Heart left ventricle (tissue), 16 donors: ENCODE measurements at regions not wholly inside any gene's neighbourhood (a gene's known extent, or its start where the extent isn't known, plus 50 kb on each side); places are given as distances from the start of the nearest gene placed in this dataset.

ENCODE experiments used
- ATAC-seq, 4 donors: fragments of 200-7000 bp; cut with Tn5 transposase; one replicate each; pipeline ENCODE4 v1.9.1; 2020 to 2022; ENCODE audit warnings: moderate library complexity in 4 of 4, mild to moderate bottlenecking in 3 of 4, moderate number of reproducible peaks in 1 of 4
- DNase-seq, 5 donors: peaks; one replicate each; pipeline ENCODE4 v3.0.0-alpha.2; 2020
- H3K27ac ChIP-seq, 12 donors: fragments of 200-600 bp; sonication (generic) in 4 of 12; one replicate each; pipeline versions ENCODE4 v1.5.0 to v1.8.0; 2016 to 2022; ENCODE audit warnings: mild to moderate bottlenecking in 2 of 12
- H3K27me3 ChIP-seq, 9 donors: fragments of 200-600 bp; sonication (generic) in 2 of 9; one replicate each; pipeline versions ENCODE4 v1.5.1 to v1.8.0; 2016 to 2022; ENCODE audit warnings: mild to moderate bottlenecking in 3 of 9
- H3K36me3 ChIP-seq, 9 donors: fragments of 200-600 bp; sonication (generic) in 2 of 9; one replicate each; pipeline versions ENCODE4 v1.5.0 to v1.8.0; 2018 to 2022; ENCODE audit warnings: mild to moderate bottlenecking in 2 of 9
- H3K4me1 ChIP-seq, 12 donors: fragments of 200-600 bp; sonication (generic) in 4 of 12; one replicate each; pipeline versions ENCODE4 v1.5.0 to v1.8.0; 2016 to 2022; ENCODE audit warnings: mild to moderate bottlenecking in 3 of 12
- H3K4me3 ChIP-seq, 12 donors: fragments of 200-600 bp; sonication (generic) in 4 of 12; one replicate each; pipeline versions ENCODE4 v1.5.0 to v1.8.0; 2017 to 2022; ENCODE audit warnings: mild to moderate bottlenecking in 9 of 12, moderate library complexity in 4 of 12
- H3K9me3 ChIP-seq, 12 donors: fragments of 200-600 bp; sonication (generic) in 4 of 12; one replicate each; pipeline versions ENCODE4 v1.5.0 to v1.8.0; 2016 to 2022; ENCODE audit warnings: mild to moderate bottlenecking in 1 of 12
- CTCF ChIP-seq, 12 donors: fragments of 200-600 bp; sonication (generic) in 4 of 12; IDR thresholded peaks; one replicate each; pipeline versions ENCODE4 v1.5.0 to v1.8.0; 2018 to 2022; ENCODE audit warnings: antibody characterized with exemption in 12 of 12, mild to moderate bottlenecking in 5 of 12
- POLR2A ChIP-seq, 2 donors: fragments of 450-650 bp; IDR thresholded peaks; one replicate each; pipeline ENCODE4 v1.6.1; 2017; ENCODE audit warnings: antibody characterized with exemption in 2 of 2, mild to moderate bottlenecking in 2 of 2, moderate library complexity in 2 of 2
- WGBS, 4 donors: extraction: QIAGEN DNeasy Blood & Tissue Kit in 2 of 4; methylation state at CpG; one replicate each; pipeline versions ENCODE4 v1.1.5 to v1.1.7; 2013 to 2018; 5-methylcytosine and 5-hydroxymethylcytosine counted together
- intact Hi-C, 10 donors: fragments of 100-400 bp; cut with DNase I; formaldehyde crosslinking; loops; one replicate each; pipeline versions ENCODE4 v1.11.1 to v1.14.2; 2022
- donor health status: ischemic (EF 13 %, LVEDD 7.1; RV severe dilation, severe dysfunction).
- donor health status: healthy with polysubstance abuse.
- donor health status: DM: no; HTN: yes; CAD: no.
- donor health status: DM: no; HTN: no; CAD: no.
- donor health status: ischemic (EF 25% LVEDD 6.9; RV normal size, moderate dysfunction).
- donor health status: ischemic (EF 25% LVEDD 5.7; RV mildly dilated, moderate dysfunction).
- donor health status: healthy.
- donor health status: DM: yes; HTN: yes; CAD: no.
- donor health status: ischemic (EF 35%, LVEDD 5.7; RV mildly dilated, moderate dysfunction).
- donor health status: nonischemic (EF 11% LVEDD 7.7; RV severe dilation, severe dysfunction).
- donor health status: DM: yes; HTN: yes; CAD: no.
- donor health status: PGD.
- donor health status: ischemic (EF 29% LVEDD 5.4; RV normal size, mild dysfunction).
- donor health status: nonischemic (EF 23%, LVEDD 6.1; RV moderate dilation, normal function).

- ATAC-seq (no peak), DNase-seq (no peak)
- Histone ChIP-seq H3K27me3 (no peaks in the 10 kb centered on the region), H3K4me3 (no peak overlapping the region), H3K36me3 (no peaks in the 10 kb centered on the region), H3K4me1 (no peaks in the 10 kb centered on the region), H3K27ac (no peak overlapping the region), H3K9me3 (no peaks in the 10 kb centered on the region)
- TF ChIP-seq POLR2A (IDR thresholded peaks at IDR 0.05) (no peak), CTCF (IDR thresholded peaks at IDR 0.05) (no peak)
- WGBS, 4 donors = 87 to 91% (median 89%) methylated on average over 12 to 16 of the region's 16 CpGs
- intact Hi-C loops = no loop called here
Observed at GRCh38 chr11:50246699-50247098, 214.0 kb downstream of the OR4C45 start.

- no peak for TF ChIP-seq POLR2A (IDR thresholded peaks at IDR 0.05)
- no peak for TF ChIP-seq CTCF (IDR thresholded peaks at IDR 0.05)
- Histone ChIP-seq H3K4me1 (no peaks in the 10 kb centered on the region), H3K36me3 (no peaks in the 10 kb centered on the region), H3K27ac (no peak overlapping the region), H3K9me3 (no peaks in the 10 kb centered on the region), H3K27me3 (no peaks in the 10 kb centered on the region), H3K4me3 (no peak overlapping the region)
- WGBS, 4 donors = 89 to 100% (median 90%) methylated on average over 2 to 20 of the region's 20 CpGs
- ATAC-seq = no peak
- DNase-seq = no peak
- intact Hi-C loops = no loop called here
Observed at GRCh38 chr11:50247309-50247874, 214.7 kb downstream of the OR4C45 start.

GRCh38 chr11:50267851-50268250 lies 235.2 kb downstream of the OR4C45 start:
- Histone ChIP-seq H3K4me1 (no peaks in the 10 kb centered on the region), H3K36me3 (no peaks in the 10 kb centered on the region), H3K9me3 (peaks cover 0 to 7% (median 0%) of the 10 kb centered on the region in 12 donors), H3K27me3 (no peaks in the 10 kb centered on the region), H3K27ac (no peak overlapping the region), H3K4me3 (no peak overlapping the region)
- DNase-seq = no peak
- ATAC-seq = no peak
- WGBS, 4 donors = 68 to 82% (median 75%) methylated on average over 15 to 26 of the region's 26 CpGs
- intact Hi-C loops = loop anchor here in 1 of 10 donors (10.0 kb wide), 1 partner anchor 63 kb away; no protein-coding TSS in a partner anchor
- TF ChIP-seq POLR2A (IDR thresholded peaks at IDR 0.05) (no peak), CTCF (IDR thresholded peaks at IDR 0.05) (no peak)

DNA sequence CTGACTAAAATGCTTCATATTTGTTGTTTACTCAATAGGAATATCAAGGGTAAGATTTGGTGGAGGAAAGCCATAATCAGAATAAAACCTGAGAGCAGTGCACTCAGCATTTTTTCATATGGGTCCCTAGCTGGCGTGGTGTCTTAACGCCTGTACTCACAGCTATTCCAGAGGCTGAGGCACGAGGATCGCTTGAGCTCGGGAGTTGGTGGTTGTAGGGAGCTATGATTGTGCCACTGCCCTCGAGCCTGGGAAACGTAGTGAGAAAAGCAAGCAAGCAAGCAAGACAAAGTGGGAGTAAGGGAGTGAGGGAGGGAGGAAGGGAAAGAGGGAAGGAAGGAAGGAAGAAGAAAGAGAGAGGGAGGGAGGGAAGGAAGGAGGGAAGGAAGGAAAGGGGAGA lies 242.5 kb downstream of the OR4C45 start:
- H3K4me3 ChIP-seq = no peak overlapping the region
- no peak for TF ChIP-seq POLR2A (IDR thresholded peaks at IDR 0.05)
- peaks cover 0 to 4% (median 0%) of the 10 kb centered on the region in 12 donors for H3K9me3 ChIP-seq
- no peak for ATAC-seq
- H3K27me3 ChIP-seq = no peaks in the 10 kb centered on the region
- H3K4me1 ChIP-seq = no peaks in the 10 kb centered on the region
- intact Hi-C loops = loop anchor here in 1 of 10 donors (10.0 kb wide), 1 partner anchor 60 kb away; no protein-coding TSS in a partner anchor
- H3K27ac ChIP-seq = no peak overlapping the region
- DNase-seq = no peak
- 66 to 76% (median 69%) methylated on average over 7 of the region's 7 CpGs for WGBS, 4 donors
- no peaks in the 10 kb centered on the region for H3K36me3 ChIP-seq

- H3K9me3 ChIP-seq = peaks cover 0 to 6% (median 0%) of the 10 kb centered on the region in 12 donors
- H3K27ac ChIP-seq = no peak overlapping the region
- DNase-seq (no peak), ATAC-seq (no peak)
- H3K27me3 ChIP-seq = no peaks in the 10 kb centered on the region
- WGBS, 4 donors = 76 to 85% (median 83%) methylated on average over 24 of the region's 24 CpGs
- no peak overlapping the region for H3K4me3 ChIP-seq
- H3K4me1 ChIP-seq = no peaks in the 10 kb centered on the region
- intact Hi-C loops = loop anchor here in 1 of 10 donors (10.0 kb wide), 1 partner anchor 64 kb away; no protein-coding TSS in a partner anchor
- TF ChIP-seq POLR2A (IDR thresholded peaks at IDR 0.05) = no peak
- TF ChIP-seq CTCF (IDR thresholded peaks at IDR 0.05) = no peak
- H3K36me3 ChIP-seq = no peaks in the 10 kb centered on the region
Observed at GRCh38 chr11:50278756-50279155, 246.1 kb downstream of the OR4C45 start.
